GM12801 (cell line): ENCODE measurements at regions not wholly inside any gene's neighbourhood (a gene's known extent, or its start where the extent isn't known, plus 50 kb on each side); places are given as distances from the start of the nearest gene placed in this dataset.

Experiments
- TF ChIP-seq, protein P1 (sequence below): IDR thresholded peaks from one replicate; pipeline ENCODE4 v1.5.1; 2011; ENCODE audit warnings: control low read depth; ENCODE audit not compliant: insufficient read length; ENCODE audit errors: extremely low read depth

DNA sequence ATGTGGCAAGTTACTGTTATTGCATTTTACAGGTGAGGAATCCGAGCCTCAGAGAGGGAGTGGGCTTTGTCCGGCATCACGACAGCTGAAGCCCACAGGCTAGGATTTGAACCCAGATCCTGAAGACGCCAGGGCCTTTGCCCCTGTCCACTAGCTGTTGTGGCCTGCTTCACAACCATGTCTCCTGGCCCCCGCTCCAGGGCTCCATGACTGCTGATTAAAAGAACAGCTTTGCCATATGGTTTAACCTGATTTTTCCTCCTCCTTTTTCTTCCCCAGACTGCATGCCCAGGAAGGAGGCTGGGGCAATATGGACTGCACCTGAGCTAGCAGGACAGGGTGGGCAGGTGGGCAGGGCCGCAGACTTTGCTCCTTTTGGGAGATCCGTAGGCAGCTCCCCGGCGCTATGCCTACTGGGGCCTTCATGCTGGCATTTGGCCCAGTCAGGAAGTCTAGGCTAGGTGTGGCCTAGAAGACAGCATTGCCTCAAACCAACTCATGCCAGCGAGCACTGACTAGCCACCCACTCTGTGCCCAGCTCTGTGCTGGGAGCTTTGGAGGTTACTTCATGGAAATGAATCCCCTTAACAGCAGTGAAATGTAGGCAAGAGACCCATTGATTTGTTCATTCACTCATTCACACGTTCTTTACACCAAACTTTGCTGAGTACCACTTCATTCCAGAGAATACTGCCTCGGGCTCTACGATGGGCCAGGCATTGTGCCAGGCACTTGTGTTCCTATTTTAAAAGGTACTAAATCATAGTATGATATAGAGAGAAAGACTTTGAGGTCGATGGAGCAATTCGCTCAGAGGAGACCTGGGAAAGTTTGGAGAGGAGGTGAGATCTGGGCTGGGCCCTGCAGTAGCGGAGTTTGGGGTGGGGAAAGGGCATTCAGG is 94.3 kb upstream of the CPEB4 start:
- TF ChIP-seq, protein P1, sequence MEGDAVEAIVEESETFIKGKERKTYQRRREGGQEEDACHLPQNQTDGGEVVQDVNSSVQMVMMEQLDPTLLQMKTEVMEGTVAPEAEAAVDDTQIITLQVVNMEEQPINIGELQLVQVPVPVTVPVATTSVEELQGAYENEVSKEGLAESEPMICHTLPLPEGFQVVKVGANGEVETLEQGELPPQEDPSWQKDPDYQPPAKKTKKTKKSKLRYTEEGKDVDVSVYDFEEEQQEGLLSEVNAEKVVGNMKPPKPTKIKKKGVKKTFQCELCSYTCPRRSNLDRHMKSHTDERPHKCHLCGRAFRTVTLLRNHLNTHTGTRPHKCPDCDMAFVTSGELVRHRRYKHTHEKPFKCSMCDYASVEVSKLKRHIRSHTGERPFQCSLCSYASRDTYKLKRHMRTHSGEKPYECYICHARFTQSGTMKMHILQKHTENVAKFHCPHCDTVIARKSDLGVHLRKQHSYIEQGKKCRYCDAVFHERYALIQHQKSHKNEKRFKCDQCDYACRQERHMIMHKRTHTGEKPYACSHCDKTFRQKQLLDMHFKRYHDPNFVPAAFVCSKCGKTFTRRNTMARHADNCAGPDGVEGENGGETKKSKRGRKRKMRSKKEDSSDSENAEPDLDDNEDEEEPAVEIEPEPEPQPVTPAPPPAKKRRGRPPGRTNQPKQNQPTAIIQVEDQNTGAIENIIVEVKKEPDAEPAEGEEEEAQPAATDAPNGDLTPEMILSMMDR = no peak

DNA sequence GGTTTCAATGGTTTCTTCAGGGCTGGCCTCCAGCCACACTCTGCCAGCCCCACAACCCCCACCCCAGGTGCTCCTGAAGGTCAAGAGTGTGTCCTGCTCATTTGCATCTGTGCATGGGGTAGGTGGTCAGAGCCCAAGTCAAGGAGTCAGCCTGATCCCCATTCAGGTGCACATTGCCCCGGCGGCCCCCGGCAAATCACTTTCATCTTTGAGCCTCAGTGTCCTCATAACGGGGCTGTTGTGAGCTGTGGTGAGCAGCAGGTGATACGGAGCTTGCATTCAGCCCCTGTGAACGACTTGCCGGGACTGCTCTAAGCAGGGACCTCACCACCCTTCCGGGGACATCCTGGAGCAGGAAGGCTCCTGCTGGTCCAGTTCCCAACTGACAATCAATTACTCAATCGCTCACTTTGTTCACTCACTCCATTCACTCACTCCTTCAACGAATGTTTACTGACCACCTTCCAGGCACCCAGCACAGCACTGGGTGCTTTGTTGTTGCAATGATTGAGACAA is 93.2 kb upstream of the CPEB4 start:
- TF ChIP-seq, protein P1 = no peak

DNA sequence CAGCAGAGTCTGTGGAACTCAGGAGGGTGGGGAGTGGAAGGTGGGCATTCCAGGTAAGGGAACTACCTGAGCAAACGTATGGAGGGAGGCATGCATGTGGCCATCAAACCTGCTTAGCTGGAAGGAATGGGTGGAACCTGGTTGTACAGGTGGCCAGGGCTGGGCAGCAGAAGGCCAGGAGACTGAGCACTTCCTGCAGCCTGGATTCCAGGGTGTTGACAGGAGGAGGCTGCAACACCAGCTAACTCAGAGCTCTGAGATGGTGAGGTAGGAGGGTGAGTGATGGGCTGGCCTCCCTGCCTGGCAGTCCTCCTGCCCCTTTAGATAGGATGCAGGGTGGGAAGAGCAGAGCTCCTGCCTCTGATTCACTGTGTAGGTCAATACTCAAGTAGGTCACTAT is 92.5 kb upstream of the CPEB4 start:
- TF ChIP-seq, protein P1 = no peak

DNA sequence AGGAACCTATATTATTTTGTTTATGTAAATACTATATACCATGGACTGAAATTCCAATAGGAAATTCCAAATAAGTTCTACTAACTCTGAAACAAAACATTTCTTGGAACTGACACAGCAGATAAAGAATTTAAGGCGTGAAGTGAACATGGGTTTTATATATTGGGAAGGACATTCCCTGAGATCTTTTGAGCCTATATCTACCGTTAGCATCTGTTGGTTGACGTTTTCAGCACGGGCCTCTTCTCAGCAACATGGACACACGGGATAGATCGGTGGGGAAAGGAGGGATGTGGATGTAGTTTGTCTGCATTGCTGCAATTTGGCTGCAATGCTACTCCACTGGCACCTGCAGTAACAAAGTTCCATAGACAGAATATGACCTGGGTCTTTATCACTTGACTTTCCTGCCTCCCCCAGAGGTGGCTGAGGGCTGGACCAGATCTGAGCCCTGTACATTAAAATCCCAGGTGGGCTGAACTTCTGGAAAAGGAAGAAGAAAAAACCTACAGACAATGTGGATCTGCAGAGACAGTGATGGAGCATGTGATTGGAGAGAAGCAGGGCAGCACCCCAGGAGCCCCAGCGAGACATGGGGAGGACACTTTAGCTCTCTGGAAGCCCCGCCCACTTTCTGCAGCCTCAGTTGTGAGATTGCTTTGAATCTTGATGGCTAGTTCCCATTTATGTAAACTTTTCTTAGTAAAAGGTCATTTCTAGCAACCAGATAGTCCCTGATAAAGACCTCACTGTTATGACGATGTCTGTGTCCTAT is 91.2 kb upstream of the CPEB4 start:
- TF ChIP-seq, protein P1 = no peak

DNA sequence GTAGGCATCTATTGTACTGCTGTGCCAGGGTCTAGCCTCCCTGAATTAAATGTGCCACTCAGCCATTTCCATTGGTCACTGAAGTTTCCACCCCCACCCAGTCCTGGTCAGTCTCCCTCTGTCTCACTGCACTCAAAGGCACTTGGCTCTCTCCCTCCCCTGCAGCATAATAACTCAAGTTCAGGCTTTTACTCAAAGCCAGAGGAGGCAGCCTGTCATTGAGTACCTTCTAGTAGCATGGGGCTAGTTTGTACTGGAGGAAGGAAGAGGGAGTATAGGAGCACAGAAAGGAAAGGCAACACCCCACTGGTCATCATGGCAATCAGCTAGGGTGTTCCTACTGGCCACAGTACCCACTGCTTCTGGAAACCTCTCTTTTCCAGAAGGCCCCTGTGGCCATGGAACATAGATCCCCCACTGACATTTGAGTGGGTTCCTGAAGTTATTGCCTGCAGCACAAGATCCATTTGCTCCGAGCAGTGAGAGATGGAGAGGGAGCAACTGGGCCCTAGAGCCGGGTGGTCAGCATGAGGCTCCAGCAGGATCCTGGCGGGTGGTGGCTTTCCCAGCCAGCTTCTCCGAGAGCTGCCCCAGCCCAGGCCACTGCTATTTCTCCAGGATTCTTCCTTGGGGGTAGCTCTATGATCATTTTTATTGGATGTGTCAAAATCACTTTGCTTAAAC is 89.9 kb upstream of the CPEB4 start:
- TF ChIP-seq, protein P1 = no peak

DNA sequence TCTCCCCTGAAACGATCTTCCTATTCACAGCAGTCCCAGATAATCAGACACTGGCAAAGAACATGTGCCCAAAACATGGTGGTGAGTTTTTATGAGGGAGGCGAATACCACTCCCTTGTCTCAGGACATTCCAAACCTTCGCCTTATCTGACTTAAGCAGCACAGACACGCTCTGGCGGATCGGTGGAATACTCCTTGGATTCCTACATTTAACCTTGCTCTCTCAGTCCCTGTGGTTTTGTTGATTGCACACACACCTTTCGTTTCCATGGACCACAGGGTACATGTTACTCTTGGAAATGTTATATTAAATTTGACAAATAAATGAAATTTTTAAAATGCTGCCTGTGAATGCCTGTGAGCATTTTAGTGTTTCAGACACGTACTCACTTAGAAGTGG is 87.8 kb upstream of the CPEB4 start:
- TF ChIP-seq, protein P1 = no peak

DNA sequence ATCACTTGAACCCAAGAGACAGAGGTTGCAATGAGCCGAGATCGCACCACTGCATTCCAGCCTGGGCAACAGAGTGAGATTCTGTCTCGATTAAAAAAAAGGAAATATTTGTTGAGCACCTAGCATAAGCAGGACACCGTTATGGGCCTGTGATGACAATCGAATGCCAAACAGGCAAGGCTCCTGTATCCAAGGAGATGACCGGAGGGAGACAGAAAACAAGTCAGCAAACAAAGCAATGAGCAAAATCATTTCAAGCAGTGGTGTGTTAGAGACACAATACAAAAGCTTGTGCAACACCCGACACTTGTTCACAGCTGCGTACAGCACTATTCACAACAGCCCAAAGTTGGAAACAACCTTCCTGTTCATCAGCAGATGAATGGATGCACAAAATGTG is 87.1 kb upstream of the CPEB4 start:
- TF ChIP-seq, protein P1 = no peak
